ENCODE measurements at regions not wholly inside any gene's neighbourhood (a gene's known extent, or its start where the extent isn't known, plus 50 kb on each side); places are given as distances from the start of the nearest gene placed in this dataset.
"Not testable (repeated sequence)": the region's sequence is repeated elsewhere in the genome, so short reads cannot be mapped to it uniquely, and the experiment has no call there.

- DNase-seq (ENCODE audit: low read depth in 2 of 3, low spot score in 2 of 3) = no peak
These were observed 78.2 kb upstream of the SLC1A4 start for GRCh38 chr2:64910972-64911433.

- DNase-seq (ENCODE audit: low read depth in 2 of 3, low spot score in 2 of 3) = no peak
These were observed 75.8 kb upstream of the SLC1A4 start for GRCh38 chr2:64913357-64913869.

GRCh38 chr2:64914247-64914646 is 75.0 kb upstream of the SLC1A4 start:
- DNase-seq (ENCODE audit: low read depth in 2 of 3, low spot score in 2 of 3) = no peak

- no peak for DNase-seq (ENCODE audit: low read depth in 2 of 3, low spot score in 2 of 3)
These were observed 74.3 kb upstream of the SLC1A4 start for GRCh38 chr2:64914735-64915509.

GRCh38 chr2:64915510-64915900 is 73.7 kb upstream of the SLC1A4 start:
- DNase-seq (ENCODE audit: low read depth in 2 of 3, low spot score in 2 of 3) = no peak

- no peak for DNase-seq (ENCODE audit: low read depth in 2 of 3, low spot score in 2 of 3)
These were observed 70.8 kb upstream of the SLC1A4 start for GRCh38 chr2:64918220-64918886.

- no peak for DNase-seq (ENCODE audit: low read depth in 2 of 3, low spot score in 2 of 3)
These were observed 69.9 kb upstream of the SLC1A4 start for GRCh38 chr2:64919261-64919660.

GRCh38 chr2:64922482-64923384 is 66.5 kb upstream of the SLC1A4 start:
- DNase-seq (ENCODE audit: low read depth in 2 of 3, low spot score in 2 of 3) = no peak

GRCh38 chr2:64923385-64923710 is 65.9 kb upstream of the SLC1A4 start:
- DNase-seq (ENCODE audit: low read depth in 2 of 3, low spot score in 2 of 3) = no peak

GRCh38 chr2:64924170-64924934 is 64.8 kb upstream of the SLC1A4 start:
- DNase-seq (ENCODE audit: low read depth in 2 of 3, low spot score in 2 of 3) = no peak

- not testable (repeated sequence) for DNase-seq (ENCODE audit: low read depth in 2 of 3, low spot score in 2 of 3)
These were observed 63.1 kb upstream of the SLC1A4 start for GRCh38 chr2:64925930-64926722.

GRCh38 chr2:64928813-64929212 is 60.4 kb upstream of the SLC1A4 start:
- DNase-seq (ENCODE audit: low read depth in 2 of 3, low spot score in 2 of 3) = no peak

- no peak for DNase-seq (ENCODE audit: low read depth in 2 of 3, low spot score in 2 of 3)
These were observed 59.9 kb upstream of the SLC1A4 start for GRCh38 chr2:64929333-64929732.

GRCh38 chr2:64930258-64930671 is 58.9 kb upstream of the SLC1A4 start:
- DNase-seq (ENCODE audit: low read depth in 2 of 3, low spot score in 2 of 3) = no peak

- no peak for DNase-seq (ENCODE audit: low read depth in 2 of 3, low spot score in 2 of 3)
These were observed 57.7 kb upstream of the SLC1A4 start for GRCh38 chr2:64931246-64932115.

- DNase-seq (ENCODE audit: low read depth in 2 of 3, low spot score in 2 of 3) = no peak
These were observed 57.2 kb upstream of the SLC1A4 start for GRCh38 chr2:64932116-64932370.

- no peak for DNase-seq (ENCODE audit: low read depth in 2 of 3, low spot score in 2 of 3)
These were observed 56.6 kb upstream of the SLC1A4 start for GRCh38 chr2:64932371-64933216.

- DNase-seq (ENCODE audit: low read depth in 2 of 3, low spot score in 2 of 3) = no peak
These were observed 54.7 kb upstream of the SLC1A4 start for GRCh38 chr2:64934530-64934929.
